T-cell (primary cell): ENCODE measurements at regions not wholly inside any gene's neighbourhood (a gene's known extent, or its start where the extent isn't known, plus 50 kb on each side); places are given as distances from the start of the nearest gene placed in this dataset.
"Not testable (repeated sequence)": the region's sequence is repeated elsewhere in the genome, so short reads cannot be mapped to it uniquely, and the experiment has no call there.

Experiments
- ATAC-seq, 4 experiments: fragments of 200-7000 bp in 3 of 4; fragments of 150-1000 bp in 1 of 4; cut with Tn5 transposase; replicated peaks in 1 of 4; 1 replicate in 3 of 4; 2 replicates in 1 of 4; pipeline ENCODE4 v1.10.0; 2021; ENCODE audit warnings: moderate library complexity in 3 of 4, mild to moderate bottlenecking in 2 of 4, moderate number of reproducible peaks in 1 of 4
- CTCF ChIA-PET, 2 donors: fragments of 300-600 bp; sonication (Branson Sonifier 250); formaldehyde crosslinking; loops; one replicate each; lab custom pipeline; 2022; ENCODE audit warnings: antibody characterized with exemption in 2 of 2; lab: Charles Lee
- POLR2A ChIA-PET, 2 donors: fragments of 300-600 bp; sonication (Branson Sonifier 250); formaldehyde crosslinking; loops; one replicate each; lab custom pipeline; 2022; ENCODE audit warnings: antibody characterized with exemption in 2 of 2; lab: Charles Lee
- DNase-seq, 35 experiments: peaks; one replicate each; pipeline versions ENCODE4 v3.0.0 to v3.0.0-alpha.2; 2013 to 2023
- H3K27ac ChIP-seq: one replicate; pipeline ENCODE4 v1.5.1; 2013; ENCODE audit warnings: low read length
- H3K27me3 ChIP-seq, 2 experiments: replicated peaks in 1 of 2; 1 replicate in 1 of 2; 2 replicates in 1 of 2; pipeline versions ENCODE4 v1.6.1 to v1.7.0; 2013; ENCODE audit warnings: low read length in 1 of 2, mixed read lengths in 1 of 2; ENCODE audit not compliant: control insufficient read depth in 2 of 2, insufficient read depth in 2 of 2; ENCODE audit errors: extremely low read depth in 1 of 2
- H3K36me3 ChIP-seq, 2 donors: 1 replicate in 1 of 2; 2 replicates in 1 of 2; pipeline versions ENCODE4 v1.6.1 to v1.7.0; 2013; ENCODE audit warnings: low read length in 1 of 2; ENCODE audit not compliant: control insufficient read depth in 2 of 2, insufficient read depth in 1 of 2; ENCODE audit errors: extremely low read depth in 1 of 2
- H3K4me1 ChIP-seq, 2 experiments: 1 replicate in 1 of 2; 2 replicates in 1 of 2; pipeline versions ENCODE4 v1.6.1 to v1.7.0; 2013; ENCODE audit warnings: low read length in 2 of 2, mixed read lengths in 1 of 2; ENCODE audit not compliant: insufficient read depth in 2 of 2, control insufficient read depth in 1 of 2; ENCODE audit errors: extremely low read depth in 1 of 2
- H3K4me3 ChIP-seq, 2 donors: 1 replicate in 1 of 2; 2 replicates in 1 of 2; pipeline versions ENCODE4 v1.5.1 to v1.7.0; 2013; ENCODE audit warnings: mild to moderate bottlenecking in 2 of 2, low read length in 1 of 2, moderate library complexity in 1 of 2; ENCODE audit not compliant: control insufficient read depth in 1 of 2; ENCODE audit errors: extremely low read depth in 1 of 2
- H3K9me3 ChIP-seq: 2 replicates; pipeline ENCODE4 v1.7.0; 2013
- H3K27ac Mint-ChIP-seq, 2 donors: one replicate each; pipeline ENCODE4 v1.8.0; 2020 to 2021; ENCODE audit warnings: mild to moderate bottlenecking in 2 of 2, mixed read lengths in 2 of 2
- H3K27me3 Mint-ChIP-seq, 2 donors: one replicate each; pipeline ENCODE4 v1.8.0; 2021 to 2022; ENCODE audit warnings: mixed read lengths in 2 of 2
- H3K36me3 Mint-ChIP-seq: one replicate; pipeline ENCODE4 v1.8.0; 2021; ENCODE audit warnings: mixed read lengths
- H3K4me1 Mint-ChIP-seq, 3 donors: one replicate each; pipeline ENCODE4 v1.8.0; 2020 to 2022; ENCODE audit warnings: mixed read lengths in 3 of 3, mild to moderate bottlenecking in 1 of 3
- H3K4me3 Mint-ChIP-seq, 3 donors: one replicate each; pipeline ENCODE4 v1.8.0; 2020 to 2022; ENCODE audit warnings: mild to moderate bottlenecking in 3 of 3, mixed read lengths in 3 of 3, moderate library complexity in 3 of 3
- H3K9me3 Mint-ChIP-seq, 3 donors: one replicate each; pipeline ENCODE4 v1.8.0; 2020 to 2022; ENCODE audit warnings: mixed read lengths in 3 of 3
- WGBS: methylation state at CpG from one replicate; pipeline ENCODE4 v1.1.5; 2013; ENCODE audit warnings: missing lambda C conversion rate; ENCODE audit not compliant: insufficient coverage; 5-methylcytosine and 5-hydroxymethylcytosine counted together

DNA sequence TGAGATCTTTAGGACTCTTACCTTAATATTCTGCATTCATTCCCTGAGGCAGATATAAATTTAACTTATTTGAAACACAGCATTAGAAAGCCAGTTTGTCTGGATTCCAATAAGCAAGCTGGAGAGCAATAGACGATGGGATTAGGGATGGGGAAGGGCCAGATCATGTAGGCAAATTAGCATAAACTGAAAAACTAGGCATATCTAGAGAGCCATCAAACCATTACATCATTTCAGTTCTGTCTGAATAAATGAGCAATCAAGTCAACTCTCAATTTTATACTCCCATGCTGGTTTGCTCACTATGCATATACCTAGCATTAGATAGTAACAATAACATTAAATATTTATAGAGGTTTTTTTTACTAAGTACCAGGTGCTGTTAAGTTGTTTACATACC is 583.6 kb upstream of the LRRN3 start:
- H3K4me3 Mint-ChIP-seq = no peak overlapping the region
- no peaks in the 10 kb centered on the region for H3K4me1 Mint-ChIP-seq
- POLR2A ChIA-PET = interaction anchor here in 1 of 2 donors (0.5 kb wide), 1 partner anchor 11 kb away, joined by 4 read pairs; no protein-coding TSS in a partner anchor
- CTCF ChIA-PET = no interaction called here
- Histone ChIP-seq H3K36me3 (no peaks in the 10 kb centered on the region), H3K4me1 (no peaks in the 10 kb centered on the region), H3K27me3 (no peaks in the 10 kb centered on the region), H3K27ac (no peak overlapping the region), H3K9me3 (no peaks in the 10 kb centered on the region), H3K4me3 (no peak overlapping the region)
- DNase-seq = no peak
- H3K27me3 Mint-ChIP-seq = no peaks in the 10 kb centered on the region
- ATAC-seq = no peak
- H3K27ac Mint-ChIP-seq = no peak overlapping the region
- no peaks in the 10 kb centered on the region for H3K9me3 Mint-ChIP-seq
- WGBS = no CpG with 5 or more reads among the region's 1 CpG
- no peaks in the 10 kb centered on the region for H3K36me3 Mint-ChIP-seq

DNA sequence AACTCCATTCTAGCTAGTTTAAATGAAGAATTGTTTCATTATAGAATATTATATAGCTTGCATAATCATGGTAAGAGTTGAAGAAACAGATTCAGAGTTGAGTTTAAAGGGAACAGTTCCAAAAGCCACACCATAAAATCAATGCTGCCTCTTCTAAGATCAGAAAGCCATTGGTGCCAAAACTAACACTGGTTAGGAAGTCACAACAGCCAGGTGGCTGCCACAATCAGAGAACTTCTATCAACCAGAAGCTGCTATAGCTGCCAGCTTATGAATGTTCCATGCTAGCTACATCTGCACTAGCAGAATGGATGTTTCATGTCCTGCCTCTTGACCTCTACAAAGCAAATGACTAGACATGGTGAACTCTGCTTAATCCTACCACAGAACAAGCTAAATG is 583.1 kb upstream of the LRRN3 start:
- ChIA-PET POLR2A (no interaction called here), CTCF (no interaction called here)
- Histone ChIP-seq H3K4me3 (no peak overlapping the region), H3K4me1 (no peaks in the 10 kb centered on the region), H3K27ac (no peak overlapping the region), H3K9me3 (no peaks in the 10 kb centered on the region), H3K36me3 (no peaks in the 10 kb centered on the region), H3K27me3 (no peaks in the 10 kb centered on the region)
- no peaks in the 10 kb centered on the region for H3K36me3 Mint-ChIP-seq
- no peak overlapping the region for H3K4me3 Mint-ChIP-seq
- DNase-seq (no peak), ATAC-seq (no peak)
- no peak overlapping the region for H3K27ac Mint-ChIP-seq
- no peaks in the 10 kb centered on the region for H3K9me3 Mint-ChIP-seq
- H3K27me3 Mint-ChIP-seq = no peaks in the 10 kb centered on the region
- H3K4me1 Mint-ChIP-seq = no peaks in the 10 kb centered on the region

DNA sequence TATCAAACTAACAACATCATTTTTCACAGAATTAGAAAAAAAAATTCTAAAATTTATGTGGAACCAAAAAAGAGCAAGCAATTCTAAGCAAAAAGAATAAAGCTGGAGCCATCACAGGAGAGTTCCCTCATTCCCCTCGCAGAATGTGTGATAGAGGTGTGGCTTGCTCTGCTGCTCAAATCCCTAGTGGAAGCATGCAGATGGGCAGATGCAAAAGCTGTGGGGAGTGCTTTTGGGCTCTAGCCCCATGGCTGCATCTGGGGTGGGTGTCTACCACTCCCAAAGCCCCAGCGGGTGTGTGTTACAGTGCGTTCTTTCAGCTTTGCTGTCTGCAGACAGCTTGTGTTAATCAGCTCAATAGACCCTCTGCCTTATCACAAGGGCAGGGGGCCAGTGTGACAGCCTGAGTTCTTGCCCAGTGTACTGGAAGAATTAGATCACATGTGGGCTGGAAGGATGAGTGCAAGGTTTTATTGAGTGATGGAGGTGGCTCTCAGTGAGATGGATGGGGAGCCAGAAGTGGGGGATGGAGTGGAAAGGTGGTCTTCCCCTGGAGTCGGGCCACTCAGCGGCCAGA is 575.9 kb upstream of the LRRN3 start:
- H3K4me3 Mint-ChIP-seq, H3K27ac ChIP-seq, DNase-seq, ATAC-seq, H3K4me1 ChIP-seq, H3K27ac Mint-ChIP-seq, POLR2A ChIA-PET, H3K9me3 Mint-ChIP-seq, CTCF ChIA-PET, H3K36me3 Mint-ChIP-seq, H3K9me3 ChIP-seq, H3K27me3 ChIP-seq, H3K4me1 Mint-ChIP-seq, H3K27me3 Mint-ChIP-seq, H3K36me3 ChIP-seq, H3K4me3 ChIP-seq: not testable (repeated sequence)
- WGBS = no CpG with 5 or more reads among the region's 5 CpGs

DNA sequence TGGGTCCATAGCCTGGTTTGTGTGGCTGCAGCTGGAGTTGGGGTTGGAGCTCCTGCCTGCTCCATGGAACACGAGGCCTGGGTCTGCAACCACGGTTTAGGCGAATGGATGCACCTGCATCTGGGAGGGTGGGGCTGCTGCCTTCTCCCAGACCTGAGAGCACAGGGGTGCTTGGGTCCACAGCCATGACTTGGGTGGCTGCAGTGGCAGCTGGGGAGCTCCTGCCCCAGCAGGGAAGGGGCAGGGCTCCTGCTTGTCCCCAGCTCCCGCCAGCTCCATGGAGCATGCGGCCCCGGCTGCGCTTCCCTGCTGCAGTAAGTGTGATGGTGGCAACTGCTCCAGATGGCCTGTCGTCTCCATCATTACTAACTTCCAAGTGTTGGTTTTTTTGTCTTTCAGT is 571.1 kb upstream of the LRRN3 start:
- H3K27ac Mint-ChIP-seq = no peak overlapping the region
- no peaks in the 10 kb centered on the region for H3K36me3 Mint-ChIP-seq
- H3K9me3 Mint-ChIP-seq = peaks cover 0 to 3% (median 0%) of the 10 kb centered on the region in 3 donors
- Histone ChIP-seq H3K9me3 (no peaks in the 10 kb centered on the region), H3K4me3 (no peak overlapping the region), H3K36me3 (no peaks in the 10 kb centered on the region), H3K4me1 (no peaks in the 10 kb centered on the region), H3K27ac (no peak overlapping the region), H3K27me3 (no peaks in the 10 kb centered on the region)
- ATAC-seq (no peak), DNase-seq (no peak)
- no peak overlapping the region for H3K4me3 Mint-ChIP-seq
- peaks cover 0 to 2% of the 10 kb centered on the region in 2 donors for H3K27me3 Mint-ChIP-seq
- H3K4me1 Mint-ChIP-seq = no peaks in the 10 kb centered on the region
- ChIA-PET CTCF (interaction anchor here in 1 of 2 donors (0.6 kb wide), 1 partner anchor 102 kb away, joined by 3 read pairs; no protein-coding TSS in a partner anchor), POLR2A (no interaction called here)
- WGBS = 93% methylated on average over 4 of the region's 8 CpGs

DNA sequence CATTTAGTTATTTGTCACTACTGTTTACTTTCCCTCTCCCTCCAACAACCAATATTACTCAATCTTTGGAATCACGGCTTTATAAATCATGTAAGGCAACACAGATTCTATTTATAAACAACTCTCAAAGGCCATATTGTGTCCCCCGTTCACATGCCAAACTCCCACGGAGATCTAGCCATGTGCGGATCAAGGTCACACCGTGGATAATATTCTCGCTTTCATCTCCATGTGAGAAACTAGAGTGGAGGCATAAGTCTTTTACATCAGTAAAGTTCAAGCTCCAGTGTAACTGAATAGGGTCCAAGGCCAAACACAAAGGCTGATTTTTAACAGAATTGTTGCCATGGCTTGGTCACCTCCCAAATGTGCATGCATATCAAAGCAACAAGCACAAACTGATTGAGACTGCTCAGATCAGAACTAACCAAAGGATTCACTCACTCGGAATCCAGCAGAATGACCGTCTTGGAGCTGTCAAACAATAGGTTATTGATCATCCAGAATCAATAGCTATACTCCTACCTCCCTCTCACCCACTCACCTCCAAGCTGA is 569.5 kb upstream of the LRRN3 start:
- Mint-ChIP-seq H3K4me1 (no peaks in the 10 kb centered on the region), H3K36me3 (no peaks in the 10 kb centered on the region), H3K9me3 (peaks cover 0 to 3% (median 0%) of the 10 kb centered on the region in 3 donors), H3K27me3 (no peaks in the 10 kb centered on the region), H3K27ac (no peak overlapping the region), H3K4me3 (no peak overlapping the region)
- H3K27me3 ChIP-seq = no peaks in the 10 kb centered on the region
- no peaks in the 10 kb centered on the region for H3K4me1 ChIP-seq
- H3K4me3 ChIP-seq = no peak overlapping the region
- H3K36me3 ChIP-seq = no peaks in the 10 kb centered on the region
- no peak for ATAC-seq
- DNase-seq = no peak
- WGBS = 100% methylated on average over 1 of the region's 8 CpGs
- H3K27ac ChIP-seq = no peak overlapping the region
- ChIA-PET CTCF (no interaction called here), POLR2A (interaction anchor here in 1 of 2 donors (0.6 kb wide), 1 partner anchor 916 kb away, joined by 5 read pairs; no protein-coding TSS in a partner anchor)
- no peaks in the 10 kb centered on the region for H3K9me3 ChIP-seq

DNA sequence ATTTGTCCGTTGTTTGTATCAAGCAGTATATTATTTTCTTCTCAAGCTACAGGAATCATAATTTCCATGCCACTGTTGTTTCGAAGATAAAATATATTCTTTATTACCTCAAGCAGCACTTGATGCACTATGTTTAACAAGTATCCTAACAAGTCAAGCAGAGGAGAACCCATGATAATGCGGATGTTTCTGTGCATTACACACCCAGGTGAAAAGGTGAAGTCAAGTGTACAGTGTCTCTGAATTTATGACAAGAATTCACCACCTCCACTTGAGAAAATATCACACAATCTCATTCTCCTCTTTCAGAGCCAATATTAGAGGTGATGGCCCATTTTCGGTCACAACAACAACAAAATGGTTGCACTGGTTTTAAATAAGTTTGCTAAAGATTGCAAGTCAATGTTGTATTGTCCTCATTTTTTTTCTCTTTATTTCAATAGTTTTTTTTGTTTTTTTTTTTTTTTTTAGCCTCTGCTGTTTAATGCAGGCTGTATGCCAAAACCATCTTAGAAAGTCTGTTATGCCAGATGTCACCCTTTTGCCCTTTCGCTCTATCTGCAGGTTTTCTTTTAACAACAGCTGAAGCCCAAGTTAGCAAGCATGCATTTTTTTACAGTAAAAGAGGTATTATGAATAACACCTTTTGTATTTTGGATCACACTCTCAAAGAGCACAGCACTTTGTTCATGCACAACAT is 568.7 kb upstream of the LRRN3 start:
- no peaks in the 10 kb centered on the region for H3K4me1 Mint-ChIP-seq
- H3K9me3 ChIP-seq = no peaks in the 10 kb centered on the region
- H3K9me3 Mint-ChIP-seq = peaks cover 0 to 3% (median 0%) of the 10 kb centered on the region in 3 donors
- H3K27me3 ChIP-seq = no peaks in the 10 kb centered on the region
- no peak overlapping the region for H3K4me3 Mint-ChIP-seq
- H3K36me3 ChIP-seq = no peaks in the 10 kb centered on the region
- no peak for DNase-seq
- no peak overlapping the region for H3K4me3 ChIP-seq
- H3K27ac Mint-ChIP-seq = no peak overlapping the region
- H3K27me3 Mint-ChIP-seq = no peaks in the 10 kb centered on the region
- ATAC-seq = no peak
- POLR2A ChIA-PET = interaction anchor here in 1 of 2 donors (0.6 kb wide), 1 partner anchor 915 kb away, joined by 5 read pairs; no protein-coding TSS in a partner anchor
- CTCF ChIA-PET = no interaction called here
- no CpG with 5 or more reads among the region's 5 CpGs for WGBS
- no peaks in the 10 kb centered on the region for H3K4me1 ChIP-seq
- no peak overlapping the region for H3K27ac ChIP-seq
- no peaks in the 10 kb centered on the region for H3K36me3 Mint-ChIP-seq
